Neural cell (in vitro differentiated cells): ENCODE measurements at regions not wholly inside any gene's neighbourhood (a gene's known extent, or its start where the extent isn't known, plus 50 kb on each side); places are given as distances from the start of the nearest gene placed in this dataset.

ENCODE experiments used
- H2AFZ ChIP-seq: fragments of 200-600, 300-800 bp; sonication (generic), shearing (Covaris generic); 2 replicates; pipeline ENCODE4 v1.6.0; 2014; ENCODE audit warnings: low read depth, mild to moderate bottlenecking, antibody characterized with exemption, low read length, moderate library complexity
- H3F3A ChIP-seq: fragments of 200-600 bp; shearing (Covaris generic); 2 replicates; pipeline ENCODE4 v1.6.1; 2016; ENCODE audit warnings: mild to moderate bottlenecking, moderate library complexity, mixed read lengths, antibody characterized with exemption, low read length; ENCODE audit not compliant: insufficient read depth, poor library complexity, severe bottlenecking
- H3K27ac ChIP-seq: fragments of 200-600, 300-800 bp; sonication (generic), shearing (Covaris generic); 2 replicates; pipeline ENCODE4 v1.5.1; 2014; ENCODE audit warnings: mild to moderate bottlenecking, low read length, moderate library complexity
- H3K27me3 ChIP-seq: fragments of 300-800, 200-600 bp; sonication (generic), shearing (Covaris generic); 2 replicates; pipeline ENCODE4 v1.6.0; 2014; ENCODE audit warnings: mild to moderate bottlenecking, low read depth, low read length, moderate library complexity; ENCODE audit not compliant: insufficient read depth
- H3K36me3 ChIP-seq: fragments of 300-800, 200-600 bp; sonication (generic), shearing (Covaris generic); 2 replicates; pipeline ENCODE4 v1.5.1; 2014; ENCODE audit warnings: mild to moderate bottlenecking, antibody characterized with exemption, low read length, moderate library complexity; ENCODE audit not compliant: insufficient read depth
- H3K4me2 ChIP-seq: fragments of 300-800, 200-600 bp; sonication (generic), shearing (Covaris generic); 2 replicates; pipeline ENCODE4 v1.6.0; 2014; ENCODE audit warnings: mild to moderate bottlenecking, low read length
- H3K4me3 ChIP-seq: fragments of 300-800, 200-600 bp; sonication (generic), shearing (Covaris generic); 2 replicates; pipeline ENCODE4 v1.5.1; 2014; ENCODE audit warnings: mild to moderate bottlenecking, low read length, moderate library complexity
- H3K79me2 ChIP-seq: fragments of 200-600 bp; shearing (Covaris generic); replicated peaks from 2 replicates; pipeline ENCODE4 v1.6.0; 2014; ENCODE audit warnings: mild to moderate bottlenecking, low read length, moderate library complexity; ENCODE audit not compliant: insufficient read depth
- H3K9ac ChIP-seq: fragments of 300-800, 200-600 bp; sonication (generic), shearing (Covaris generic); 2 replicates; pipeline ENCODE4 v1.6.1; 2016; ENCODE audit warnings: mild to moderate bottlenecking, low read length, mixed read lengths
- H3K9me2 ChIP-seq: fragments of 200-600 bp; shearing (Covaris generic); 2 replicates; pipeline ENCODE4 v1.6.1; 2016; ENCODE audit warnings: mild to moderate bottlenecking, low read length, mixed read lengths; ENCODE audit not compliant: insufficient read depth
- H3K9me3 ChIP-seq: fragments of 200-600, 300-800 bp; sonication (generic), shearing (Covaris generic); 2 replicates; pipeline ENCODE4 v1.6.1; 2016; ENCODE audit warnings: mild to moderate bottlenecking, mixed run types, low read length, moderate library complexity, mixed read lengths
- H4K20me1 ChIP-seq: fragments of 200-600 bp; shearing (Covaris generic); 2 replicates; pipeline ENCODE4 v1.6.1; 2016; ENCODE audit warnings: mild to moderate bottlenecking, mixed run types; ENCODE audit not compliant: insufficient read depth
- EP300 ChIP-seq: fragments of 450-650 bp; conservative IDR thresholded peaks from 2 replicates; pipeline ENCODE4 v1.6.1; 2014; ENCODE audit warnings: antibody characterized with exemption, mild to moderate bottlenecking, moderate library complexity; ENCODE audit not compliant: poor library complexity, severe bottlenecking
- EZH2 ChIP-seq: fragments of 200-600, 300-800 bp; shearing (Covaris generic), sonication (generic); IDR thresholded peaks from 2 replicates; pipeline ENCODE4 v1.6.1; 2014; ENCODE audit warnings: antibody characterized with exemption, low read length, borderline replicate concordance, mild to moderate bottlenecking; ENCODE audit not compliant: insufficient read depth, poor library complexity, severe bottlenecking
- MXI1 ChIP-seq: fragments of 450-650 bp; conservative IDR thresholded peaks from 2 replicates; pipeline ENCODE4 v1.6.1; 2014; ENCODE audit warnings: antibody characterized with exemption, mild to moderate bottlenecking; ENCODE audit not compliant: poor library complexity, severe bottlenecking
- POLR2AphosphoS5 ChIP-seq: IDR thresholded peaks from 2 replicates; pipeline ENCODE4 v1.6.1; 2012
- RAD21 ChIP-seq: fragments of 450-650 bp; conservative IDR thresholded peaks from 2 replicates; pipeline ENCODE4 v1.6.1; 2014; ENCODE audit warnings: antibody characterized with exemption, mild to moderate bottlenecking, moderate library complexity
- SMC3 ChIP-seq: fragments of 450-650 bp; conservative IDR thresholded peaks from 2 replicates; pipeline ENCODE4 v1.6.1; 2014; ENCODE audit warnings: antibody characterized with exemption, mild to moderate bottlenecking, moderate library complexity; ENCODE audit not compliant: poor library complexity
- TAF1 ChIP-seq: IDR thresholded peaks from 2 replicates; pipeline ENCODE4 v1.6.1; 2012; ENCODE audit warnings: low read depth
- TF ChIP-seq, protein P1 (sequence below): fragments of 450-650 bp; IDR thresholded peaks from 2 replicates; pipeline ENCODE4 v1.5.1; 2014; ENCODE audit warnings: antibody characterized with exemption, mild to moderate bottlenecking, moderate library complexity; ENCODE audit not compliant: poor library complexity, severe bottlenecking
- TF ChIP-seq, protein P2 (sequence below): IDR thresholded peaks from 2 replicates; pipeline ENCODE4 v1.6.1; 2012; ENCODE audit warnings: borderline replicate concordance

- H3K79me2 ChIP-seq, result no peaks in the 10 kb centered on the region
- H4K20me1 ChIP-seq, result no peaks in the 10 kb centered on the region
- no peak overlapping the region for H3K4me2 ChIP-seq
- no peak overlapping the region for H3K27ac ChIP-seq
- H2AFZ ChIP-seq, result no peak overlapping the region
- no peaks in the 10 kb centered on the region for H3K27me3 ChIP-seq
- no peak overlapping the region for H3K4me3 ChIP-seq
- H3K9me2 ChIP-seq, result no peaks in the 10 kb centered on the region
- no peaks in the 10 kb centered on the region for H3K36me3 ChIP-seq
- no peaks in the 10 kb centered on the region for H3K9me3 ChIP-seq
- H3F3A ChIP-seq, result no peaks in the 10 kb centered on the region
- TF ChIP-seq SMC3 (no peak), EP300 (no peak), MXI1 (no peak), POLR2AphosphoS5 (no peak), TAF1 (no peak), EZH2 (no peak), RAD21 (no peak)
- TF ChIP-seq, protein P1, sequence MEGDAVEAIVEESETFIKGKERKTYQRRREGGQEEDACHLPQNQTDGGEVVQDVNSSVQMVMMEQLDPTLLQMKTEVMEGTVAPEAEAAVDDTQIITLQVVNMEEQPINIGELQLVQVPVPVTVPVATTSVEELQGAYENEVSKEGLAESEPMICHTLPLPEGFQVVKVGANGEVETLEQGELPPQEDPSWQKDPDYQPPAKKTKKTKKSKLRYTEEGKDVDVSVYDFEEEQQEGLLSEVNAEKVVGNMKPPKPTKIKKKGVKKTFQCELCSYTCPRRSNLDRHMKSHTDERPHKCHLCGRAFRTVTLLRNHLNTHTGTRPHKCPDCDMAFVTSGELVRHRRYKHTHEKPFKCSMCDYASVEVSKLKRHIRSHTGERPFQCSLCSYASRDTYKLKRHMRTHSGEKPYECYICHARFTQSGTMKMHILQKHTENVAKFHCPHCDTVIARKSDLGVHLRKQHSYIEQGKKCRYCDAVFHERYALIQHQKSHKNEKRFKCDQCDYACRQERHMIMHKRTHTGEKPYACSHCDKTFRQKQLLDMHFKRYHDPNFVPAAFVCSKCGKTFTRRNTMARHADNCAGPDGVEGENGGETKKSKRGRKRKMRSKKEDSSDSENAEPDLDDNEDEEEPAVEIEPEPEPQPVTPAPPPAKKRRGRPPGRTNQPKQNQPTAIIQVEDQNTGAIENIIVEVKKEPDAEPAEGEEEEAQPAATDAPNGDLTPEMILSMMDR, result no peak
- TF ChIP-seq, protein P2, sequence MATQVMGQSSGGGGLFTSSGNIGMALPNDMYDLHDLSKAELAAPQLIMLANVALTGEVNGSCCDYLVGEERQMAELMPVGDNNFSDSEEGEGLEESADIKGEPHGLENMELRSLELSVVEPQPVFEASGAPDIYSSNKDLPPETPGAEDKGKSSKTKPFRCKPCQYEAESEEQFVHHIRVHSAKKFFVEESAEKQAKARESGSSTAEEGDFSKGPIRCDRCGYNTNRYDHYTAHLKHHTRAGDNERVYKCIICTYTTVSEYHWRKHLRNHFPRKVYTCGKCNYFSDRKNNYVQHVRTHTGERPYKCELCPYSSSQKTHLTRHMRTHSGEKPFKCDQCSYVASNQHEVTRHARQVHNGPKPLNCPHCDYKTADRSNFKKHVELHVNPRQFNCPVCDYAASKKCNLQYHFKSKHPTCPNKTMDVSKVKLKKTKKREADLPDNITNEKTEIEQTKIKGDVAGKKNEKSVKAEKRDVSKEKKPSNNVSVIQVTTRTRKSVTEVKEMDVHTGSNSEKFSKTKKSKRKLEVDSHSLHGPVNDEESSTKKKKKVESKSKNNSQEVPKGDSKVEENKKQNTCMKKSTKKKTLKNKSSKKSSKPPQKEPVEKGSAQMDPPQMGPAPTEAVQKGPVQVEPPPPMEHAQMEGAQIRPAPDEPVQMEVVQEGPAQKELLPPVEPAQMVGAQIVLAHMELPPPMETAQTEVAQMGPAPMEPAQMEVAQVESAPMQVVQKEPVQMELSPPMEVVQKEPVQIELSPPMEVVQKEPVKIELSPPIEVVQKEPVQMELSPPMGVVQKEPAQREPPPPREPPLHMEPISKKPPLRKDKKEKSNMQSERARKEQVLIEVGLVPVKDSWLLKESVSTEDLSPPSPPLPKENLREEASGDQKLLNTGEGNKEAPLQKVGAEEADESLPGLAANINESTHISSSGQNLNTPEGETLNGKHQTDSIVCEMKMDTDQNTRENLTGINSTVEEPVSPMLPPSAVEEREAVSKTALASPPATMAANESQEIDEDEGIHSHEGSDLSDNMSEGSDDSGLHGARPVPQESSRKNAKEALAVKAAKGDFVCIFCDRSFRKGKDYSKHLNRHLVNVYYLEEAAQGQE, result no peak
- no peak overlapping the region for H3K9ac ChIP-seq
Measured at GRCh38 chr21:22346576-22346975, 1348.4 kb downstream of the NCAM2 start.

GRCh38 chr21:22351076-22351475 lies 1352.9 kb downstream of the NCAM2 start:
- Histone ChIP-seq H3K9ac (no peak overlapping the region), H3F3A (no peaks in the 10 kb centered on the region), H3K27ac (no peak overlapping the region), H3K36me3 (no peaks in the 10 kb centered on the region), H3K27me3 (no peaks in the 10 kb centered on the region), H3K9me3 (no peaks in the 10 kb centered on the region), H3K9me2 (no peaks in the 10 kb centered on the region), H3K4me3 (no peak overlapping the region), H3K79me2 (no peaks in the 10 kb centered on the region), H2AFZ (no peak overlapping the region), H3K4me2 (no peak overlapping the region), H4K20me1 (no peaks in the 10 kb centered on the region)
- TF ChIP-seq POLR2AphosphoS5 (no peak), MXI1 (no peak), EZH2 (no peak), EP300 (no peak), TAF1 (no peak), SMC3 (no peak), RAD21 (no peak)
- TF ChIP-seq, protein P1, result no peak
- TF ChIP-seq, protein P2, result no peak
